ENCODE measurements at regions not wholly inside any gene's neighbourhood (a gene's known extent, or its start where the extent isn't known, plus 50 kb on each side); places are given as distances from the start of the nearest gene placed in this dataset.

DNA sequence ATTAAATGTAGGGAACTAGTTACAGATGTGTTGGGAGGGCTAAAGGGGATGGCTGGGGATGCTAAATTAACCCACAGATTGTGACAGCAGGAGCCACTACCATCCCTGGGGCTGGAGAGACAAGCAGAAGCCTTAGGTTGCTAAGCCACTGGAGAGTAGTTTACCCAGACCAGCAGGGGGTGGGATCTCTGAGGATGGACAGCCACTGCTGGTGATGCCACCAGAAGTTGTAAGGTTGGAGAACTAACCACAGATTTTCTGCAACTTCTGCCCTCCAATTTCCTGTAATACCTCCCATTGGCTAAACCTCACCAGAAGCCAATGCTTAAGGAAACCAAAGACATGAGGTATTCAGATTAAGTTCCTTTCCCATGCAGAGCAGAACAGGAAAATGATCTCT, 139.6 kb upstream of the NOX3 start:
- Histone ChIP-seq H3K36me3 (ENCODE audit: control insufficient read depth, insufficient read depth, low read length) (no peaks in the 10 kb centered on the region), H3K4me3 (ENCODE audit: low read depth, low read length) (no peak overlapping the region), H3K27me3 (ENCODE audit: control insufficient read depth, insufficient read depth, low read length) (no peaks in the 10 kb centered on the region)
- POLR2A ChIA-PET, result no interaction called here
- DNase-seq (ENCODE audit: low read depth), result no peak
- TF ChIP-seq, protein P1, sequence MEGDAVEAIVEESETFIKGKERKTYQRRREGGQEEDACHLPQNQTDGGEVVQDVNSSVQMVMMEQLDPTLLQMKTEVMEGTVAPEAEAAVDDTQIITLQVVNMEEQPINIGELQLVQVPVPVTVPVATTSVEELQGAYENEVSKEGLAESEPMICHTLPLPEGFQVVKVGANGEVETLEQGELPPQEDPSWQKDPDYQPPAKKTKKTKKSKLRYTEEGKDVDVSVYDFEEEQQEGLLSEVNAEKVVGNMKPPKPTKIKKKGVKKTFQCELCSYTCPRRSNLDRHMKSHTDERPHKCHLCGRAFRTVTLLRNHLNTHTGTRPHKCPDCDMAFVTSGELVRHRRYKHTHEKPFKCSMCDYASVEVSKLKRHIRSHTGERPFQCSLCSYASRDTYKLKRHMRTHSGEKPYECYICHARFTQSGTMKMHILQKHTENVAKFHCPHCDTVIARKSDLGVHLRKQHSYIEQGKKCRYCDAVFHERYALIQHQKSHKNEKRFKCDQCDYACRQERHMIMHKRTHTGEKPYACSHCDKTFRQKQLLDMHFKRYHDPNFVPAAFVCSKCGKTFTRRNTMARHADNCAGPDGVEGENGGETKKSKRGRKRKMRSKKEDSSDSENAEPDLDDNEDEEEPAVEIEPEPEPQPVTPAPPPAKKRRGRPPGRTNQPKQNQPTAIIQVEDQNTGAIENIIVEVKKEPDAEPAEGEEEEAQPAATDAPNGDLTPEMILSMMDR (IDR thresholded peaks at IDR 0.05; ENCODE audit: insufficient read depth, low read depth, low read length), result no peak
- CTCF ChIA-PET, result no interaction called here

DNA sequence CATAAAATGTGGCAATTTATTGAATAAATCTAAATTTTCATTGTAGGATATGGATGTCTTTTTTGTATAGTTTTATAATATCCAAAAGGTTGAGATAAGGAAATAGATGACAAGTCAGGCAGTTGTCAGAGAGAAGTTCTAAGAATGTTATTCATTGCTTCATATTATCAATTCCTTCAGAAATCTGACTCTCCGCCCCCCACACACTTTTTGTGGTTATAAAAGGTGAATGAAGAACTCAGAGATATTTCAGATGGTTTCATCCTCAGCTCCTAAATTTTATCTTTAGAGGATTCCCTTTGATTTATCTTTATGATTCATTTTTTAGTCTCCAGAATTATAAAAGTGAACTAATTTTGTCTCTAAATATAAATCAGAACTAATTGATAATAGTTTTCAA, 136.1 kb upstream of the NOX3 start:
- TF ChIP-seq, protein P1 (IDR thresholded peaks at IDR 0.05; ENCODE audit: insufficient read depth, low read depth, low read length), result no peak
- no peaks in the 10 kb centered on the region for H3K27me3 ChIP-seq (ENCODE audit: control insufficient read depth, insufficient read depth, low read length)
- ChIA-PET CTCF (interaction anchor here (1.4 kb wide), 1 partner anchor 10 kb away, joined by 4 read pairs; no protein-coding TSS in a partner anchor), POLR2A (no interaction called here)
- DNase-seq (ENCODE audit: low read depth), result no peak
- no peaks in the 10 kb centered on the region for H3K36me3 ChIP-seq (ENCODE audit: control insufficient read depth, insufficient read depth, low read length)
- H3K4me3 ChIP-seq (ENCODE audit: low read depth, low read length), result no peak overlapping the region

DNA sequence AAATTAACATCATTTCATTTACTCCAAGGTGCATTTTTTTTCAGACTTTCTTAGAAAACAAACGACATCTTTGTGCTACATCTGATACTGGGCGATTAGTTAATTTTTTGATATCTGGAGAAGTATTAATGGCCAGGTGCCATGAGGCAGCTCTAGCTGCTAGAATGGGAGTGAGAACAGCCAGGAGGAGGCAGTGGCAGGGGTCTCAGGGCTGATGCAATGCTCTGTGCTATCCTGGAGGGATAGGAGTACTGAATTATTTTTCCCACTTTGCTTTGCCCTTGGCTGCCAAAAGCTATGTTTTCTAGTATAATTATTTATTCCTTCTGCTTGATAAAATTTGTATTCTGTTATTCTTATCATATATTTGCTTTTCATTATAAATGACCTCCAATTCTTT, 133.6 kb upstream of the NOX3 start:
- ChIA-PET CTCF (no interaction called here), POLR2A (no interaction called here)
- H3K36me3 ChIP-seq (ENCODE audit: control insufficient read depth, insufficient read depth, low read length), result no peaks in the 10 kb centered on the region
- H3K4me3 ChIP-seq (ENCODE audit: low read depth, low read length), result no peak overlapping the region
- no peaks in the 10 kb centered on the region for H3K27me3 ChIP-seq (ENCODE audit: control insufficient read depth, insufficient read depth, low read length)
- no peak for DNase-seq (ENCODE audit: low read depth)
- TF ChIP-seq, protein P1 (IDR thresholded peaks at IDR 0.05; ENCODE audit: insufficient read depth, low read depth, low read length), result no peak

DNA sequence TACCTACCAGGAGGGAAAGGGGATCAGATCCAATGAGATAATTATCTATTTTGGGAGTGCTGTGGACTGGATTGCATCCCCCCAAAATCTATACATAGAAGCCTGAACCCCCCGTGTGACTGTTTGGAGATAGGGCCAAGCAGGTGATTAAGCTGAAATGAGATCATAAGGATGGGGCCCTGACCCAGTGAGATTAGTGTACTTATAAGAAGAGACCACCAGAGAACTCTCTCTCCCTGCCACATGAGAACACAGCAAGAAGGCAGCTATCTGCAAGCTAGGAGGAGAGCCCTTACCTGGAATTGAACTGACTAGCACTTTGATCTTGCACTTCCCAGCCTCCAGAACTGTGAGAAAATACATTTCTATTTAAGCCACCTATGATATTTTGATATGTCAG, 132.2 kb upstream of the NOX3 start:
- TF ChIP-seq, protein P1 (IDR thresholded peaks at IDR 0.05; ENCODE audit: insufficient read depth, low read depth, low read length), result no peak
- no peaks in the 10 kb centered on the region for H3K27me3 ChIP-seq (ENCODE audit: control insufficient read depth, insufficient read depth, low read length)
- no peaks in the 10 kb centered on the region for H3K36me3 ChIP-seq (ENCODE audit: control insufficient read depth, insufficient read depth, low read length)
- no peak for DNase-seq (ENCODE audit: low read depth)
- CTCF ChIA-PET, result no interaction called here
- POLR2A ChIA-PET, result no interaction called here
- H3K4me3 ChIP-seq (ENCODE audit: low read depth, low read length), result no peak overlapping the region

DNA sequence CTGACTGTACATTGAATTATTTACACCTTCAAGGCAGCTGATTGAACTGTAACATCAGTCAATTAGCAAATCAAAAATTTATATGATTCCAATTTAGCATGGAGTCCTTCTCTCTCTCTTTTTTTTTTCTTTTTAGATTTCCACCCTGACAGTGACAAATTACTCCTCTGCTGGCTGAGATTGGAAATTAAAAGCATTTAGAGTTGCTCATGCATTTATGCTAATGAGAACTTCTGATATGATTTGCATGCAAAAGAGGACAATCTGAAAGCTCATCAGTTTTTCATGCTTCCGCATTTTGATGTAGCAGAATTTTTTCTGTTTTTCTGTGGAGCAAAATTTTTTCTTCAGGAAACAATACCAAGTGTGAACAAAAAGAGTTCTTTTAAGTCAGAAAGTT, 130.5 kb upstream of the NOX3 start:
- CTCF ChIA-PET, result no interaction called here
- Histone ChIP-seq H3K27me3 (ENCODE audit: control insufficient read depth, insufficient read depth, low read length) (no peaks in the 10 kb centered on the region), H3K4me3 (ENCODE audit: low read depth, low read length) (no peak overlapping the region), H3K36me3 (ENCODE audit: control insufficient read depth, insufficient read depth, low read length) (no peaks in the 10 kb centered on the region)
- TF ChIP-seq, protein P1 (IDR thresholded peaks at IDR 0.05; ENCODE audit: insufficient read depth, low read depth, low read length), result no peak
- DNase-seq (ENCODE audit: low read depth), result no peak
- POLR2A ChIA-PET, result no interaction called here
